GM06990 (cell line): ENCODE measurements at regions not wholly inside any gene's neighbourhood (a gene's known extent, or its start where the extent isn't known, plus 50 kb on each side); places are given as distances from the start of the nearest gene placed in this dataset.

ENCODE experiments used
- DNase-seq: peaks from one replicate; pipeline ENCODE4 v3.0.0-alpha.2; 2011; ENCODE audit not compliant: insufficient read length; ENCODE audit errors: extremely low read depth
- H3K27me3 ChIP-seq: replicated peaks from 2 replicates; pipeline ENCODE4 v1.6.0; 2011; ENCODE audit warnings: low read length; ENCODE audit not compliant: control insufficient read depth, insufficient read depth
- H3K36me3 ChIP-seq: 2 replicates; pipeline ENCODE4 v1.5.1; 2011; ENCODE audit warnings: low read length; ENCODE audit not compliant: control insufficient read depth, insufficient read depth
- H3K4me3 ChIP-seq: replicated peaks from 2 replicates; pipeline ENCODE4 v1.5.1; 2011; ENCODE audit warnings: low read depth, mild to moderate bottlenecking, control low read depth, low read length
- CTCF ChIP-seq: IDR thresholded peaks from 2 replicates; pipeline ENCODE4 v1.5.1; 2011; ENCODE audit warnings: low read length, control low read depth, mild to moderate bottlenecking, inconsistent platforms; ENCODE audit not compliant: insufficient read depth, poor library complexity, severe bottlenecking

GRCh38 chr3:82001276-82001923, 240.0 kb upstream of the GBE1 start:
- no peaks in the 10 kb centered on the region for H3K27me3 ChIP-seq
- DNase-seq: no peak
- no peak for TF ChIP-seq CTCF
- H3K4me3 ChIP-seq: no peak overlapping the region
- H3K36me3 ChIP-seq: no peaks in the 10 kb centered on the region

- no peaks in the 10 kb centered on the region for H3K27me3 ChIP-seq
- TF ChIP-seq CTCF: no peak
- no peak overlapping the region for H3K4me3 ChIP-seq
- H3K36me3 ChIP-seq: no peaks in the 10 kb centered on the region
- DNase-seq: no peak
Measured at GRCh38 chr3:82000773-82001172, 239.3 kb upstream of the GBE1 start.

- Histone ChIP-seq H3K36me3 (no peaks in the 10 kb centered on the region), H3K27me3 (no peaks in the 10 kb centered on the region), H3K4me3 (no peak overlapping the region)
- no peak for TF ChIP-seq CTCF
- no peak for DNase-seq
Measured at GRCh38 chr3:82000350-82000749, 238.9 kb upstream of the GBE1 start.

- no peaks in the 10 kb centered on the region for H3K36me3 ChIP-seq
- TF ChIP-seq CTCF: no peak
- no peak overlapping the region for H3K4me3 ChIP-seq
- no peak for DNase-seq
- H3K27me3 ChIP-seq: no peaks in the 10 kb centered on the region
Measured at GRCh38 chr3:81998907-81999306, 237.5 kb upstream of the GBE1 start.

- DNase-seq: no peak
- TF ChIP-seq CTCF: no peak
Measured at GRCh38 chr3:81998139-81998755, 236.8 kb upstream of the GBE1 start.

More at GRCh38 chr3:81998139-81998755, 236.8 kb upstream of the GBE1 start:
- Histone ChIP-seq H3K36me3 (no peaks in the 10 kb centered on the region), H3K4me3 (no peak overlapping the region), H3K27me3 (no peaks in the 10 kb centered on the region)
